GM21717 (cell line): ENCODE measurements at regions not wholly inside any gene's neighbourhood (a gene's known extent, or its start where the extent isn't known, plus 50 kb on each side); places are given as distances from the start of the nearest gene placed in this dataset.

ENCODE experiments used
- ATAC-seq: cut with Tn5 transposase; IDR thresholded peaks from one replicate; pipeline ENCODE4 v1.9.1; 2021; ENCODE audit warnings: mild to moderate bottlenecking, moderate library complexity; ENCODE audit not compliant: unreplicated experiment

GRCh38 chr14:34247605-34248004 is 214.4 kb downstream of the SPTSSA start:
- no peak for ATAC-seq

GRCh38 chr14:34246206-34246605 is 215.8 kb downstream of the SPTSSA start:
- ATAC-seq = no peak

GRCh38 chr14:34243401-34243800 is 218.6 kb downstream of the SPTSSA start:
- no peak for ATAC-seq

GRCh38 chr14:34243001-34243400 is 219.0 kb downstream of the SPTSSA start:
- no peak for ATAC-seq

- no peak for ATAC-seq
Observed at GRCh38 chr14:34241185-34241711, 220.8 kb downstream of the SPTSSA start.

- ATAC-seq = no peak
Observed at GRCh38 chr14:34238610-34239009, 223.4 kb downstream of the SPTSSA start.

GRCh38 chr14:34237677-34238076 is 224.4 kb downstream of the SPTSSA start:
- ATAC-seq = no peak

- no peak for ATAC-seq
Observed at GRCh38 chr14:34237081-34237480, 225.0 kb downstream of the SPTSSA start.

- ATAC-seq = no peak
Observed at GRCh38 chr14:34235643-34236300, 226.3 kb downstream of the SPTSSA start.

GRCh38 chr14:34234258-34234657 is 227.8 kb downstream of the SPTSSA start:
- no peak for ATAC-seq

- no peak for ATAC-seq
Observed at GRCh38 chr14:34233619-34234018, 228.4 kb downstream of the SPTSSA start.

- no peak for ATAC-seq
Observed at GRCh38 chr14:34232790-34233189, 229.2 kb downstream of the SPTSSA start.

GRCh38 chr14:34231626-34232025 is 230.4 kb downstream of the SPTSSA start:
- ATAC-seq = no peak

GRCh38 chr14:34229140-34229539 is 232.9 kb downstream of the SPTSSA start:
- no peak for ATAC-seq

- ATAC-seq = no peak
Observed at GRCh38 chr14:34228650-34228976, 233.4 kb downstream of the SPTSSA start.

- ATAC-seq = peak; percentile 89
Observed at GRCh38 chr14:34227834-34228649, 234.0 kb downstream of the SPTSSA start.

GRCh38 chr14:34224221-34224620 is 237.8 kb downstream of the SPTSSA start:
- ATAC-seq = no peak

GRCh38 chr14:34223373-34224148 is 238.5 kb downstream of the SPTSSA start:
- ATAC-seq = no peak

- ATAC-seq = no peak
Observed at GRCh38 chr14:34222867-34223266, 239.2 kb downstream of the SPTSSA start.

- ATAC-seq = no peak
Observed at GRCh38 chr14:34222122-34222521, 239.9 kb downstream of the SPTSSA start.

- ATAC-seq = no peak
Observed at GRCh38 chr14:34220921-34221320, 241.1 kb downstream of the SPTSSA start.

- no peak for ATAC-seq
Observed at GRCh38 chr14:34220378-34220706, 241.7 kb downstream of the SPTSSA start.
